Calu3 (cell line): ENCODE measurements at regions not wholly inside any gene's neighbourhood (a gene's known extent, or its start where the extent isn't known, plus 50 kb on each side); places are given as distances from the start of the nearest gene placed in this dataset.
A peak's percentile ranks its signal among the peaks of the same experiment; 100 is the strongest.

Experiments
- BruUV-seq: library from RNA; stranded (reverse); fragments of 400-500 nt; replicated peaks from 2 replicates; lab custom pipeline; 2021; lab: Mats Ljungman, UMichigan
- CTCF ChIA-PET: fragments of 300-600 bp; sonication (Branson Sonifier 250); formaldehyde crosslinking; loops from one replicate; lab custom pipeline; 2022; ENCODE audit warnings: antibody characterized with exemption; lab: Charles Lee
- DNase-seq: peaks from one replicate; pipeline ENCODE4 v3.0.0; 2022
- H3K27ac Mint-ChIP-seq: one replicate; pipeline ENCODE4 v1.8.0; 2022; ENCODE audit warnings: mixed read lengths; ENCODE audit not compliant: unreplicated experiment
- H3K27me3 Mint-ChIP-seq: one replicate; pipeline ENCODE4 v1.8.0; 2022; ENCODE audit warnings: mixed read lengths; ENCODE audit not compliant: unreplicated experiment
- H3K36me3 Mint-ChIP-seq: one replicate; pipeline ENCODE4 v1.8.0; 2022; ENCODE audit warnings: mild to moderate bottlenecking, moderate library complexity, mixed read lengths; ENCODE audit not compliant: insufficient read depth, unreplicated experiment
- H3K4me1 Mint-ChIP-seq: one replicate; pipeline ENCODE4 v1.8.0; 2022; ENCODE audit warnings: mild to moderate bottlenecking, low read depth, mixed read lengths; ENCODE audit not compliant: unreplicated experiment
- H3K4me3 Mint-ChIP-seq: one replicate; pipeline ENCODE4 v1.8.0; 2022; ENCODE audit warnings: mild to moderate bottlenecking, low read depth, moderate library complexity, mixed read lengths; ENCODE audit not compliant: unreplicated experiment
- H3K9me3 Mint-ChIP-seq: one replicate; pipeline ENCODE4 v1.8.0; 2022; ENCODE audit warnings: low read depth, mixed read lengths; ENCODE audit not compliant: unreplicated experiment
- CTCF ChIP-seq: fragments of 200-600 bp; IDR thresholded peaks from one replicate; pipeline ENCODE4 v1.8.0; 2022; ENCODE audit warnings: antibody characterized with exemption; ENCODE audit not compliant: unreplicated experiment
- intact Hi-C: fragments of 100-400 bp; cut with micrococcal nuclease; formaldehyde crosslinking; loops from one replicate; pipeline ENCODE4 v1.10.0; 2022; ENCODE audit not compliant: unreplicated experiment

GRCh38 chr3:168889666-168890065 is 773.8 kb downstream of the MECOM start:
- peak; percentile 55 for TF ChIP-seq CTCF
- Mint-ChIP-seq H3K36me3 (no peaks in the 10 kb centered on the region), H3K27ac (no peak overlapping the region), H3K27me3 (no peaks in the 10 kb centered on the region), H3K4me1 (peaks cover 14% of the 10 kb centered on the region), H3K9me3 (no peaks in the 10 kb centered on the region), H3K4me3 (no peak overlapping the region)
- intact Hi-C loops = loop anchor here (1.0 to 2.0 kb wide), 2 partner anchors 19 to 25 kb away; no protein-coding TSS in a partner anchor
- no TSS peak for BruUV-seq
- peak; percentile 35 for DNase-seq
- CTCF ChIA-PET = interaction anchor here (0.9 to 3.5 kb wide), 2 partner anchors 12 to 25 kb away, joined by 5 to 14 read pairs; no protein-coding TSS in a partner anchor

- intact Hi-C loops = loop anchor here (1.0 to 2.0 kb wide), 2 partner anchors 18 to 24 kb away; no protein-coding TSS in a partner anchor
- no peak for DNase-seq
- TF ChIP-seq CTCF = no peak
- Mint-ChIP-seq H3K27me3 (no peaks in the 10 kb centered on the region), H3K4me1 (peaks cover 23% of the 10 kb centered on the region), H3K27ac (peak overlapping the region; percentile 29), H3K9me3 (no peaks in the 10 kb centered on the region), H3K36me3 (no peaks in the 10 kb centered on the region), H3K4me3 (no peak overlapping the region)
- BruUV-seq = no TSS peak
- CTCF ChIA-PET = interaction anchor here (0.7 to 3.5 kb wide), 2 partner anchors 11 to 20 kb away, joined by 3 to 14 read pairs; no protein-coding TSS in a partner anchor
Measured at GRCh38 chr3:168888781-168889180, 774.7 kb downstream of the MECOM start.

- TF ChIP-seq CTCF = no peak
- no peaks in the 10 kb centered on the region for H3K9me3 Mint-ChIP-seq
- intact Hi-C loops = no loop called here
- CTCF ChIA-PET = interaction anchor here (0.6 kb wide), 1 partner anchor 781 kb away, joined by 3 read pairs; no protein-coding TSS in a partner anchor
- H3K27ac Mint-ChIP-seq = peak overlapping the region; percentile 72
- no TSS peak for BruUV-seq
- no peak overlapping the region for H3K4me3 Mint-ChIP-seq
- H3K36me3 Mint-ChIP-seq = no peaks in the 10 kb centered on the region
- peaks cover 41% of the 10 kb centered on the region for H3K4me1 Mint-ChIP-seq
- H3K27me3 Mint-ChIP-seq = no peaks in the 10 kb centered on the region
- DNase-seq = no peak
Measured at GRCh38 chr3:168885028-168885427, 778.5 kb downstream of the MECOM start.

GRCh38 chr3:168884353-168884903 is 779.1 kb downstream of the MECOM start:
- Mint-ChIP-seq H3K4me3 (no peak overlapping the region), H3K9me3 (no peaks in the 10 kb centered on the region), H3K4me1 (peaks cover 47% of the 10 kb centered on the region), H3K36me3 (no peaks in the 10 kb centered on the region), H3K27ac (peak overlapping the region; percentile 72), H3K27me3 (no peaks in the 10 kb centered on the region)
- intact Hi-C loops = no loop called here
- CTCF ChIA-PET = interaction anchor here (0.6 to 1.0 kb wide), 4 partner anchors 19 to 827 kb away, joined by 3 to 5 read pairs (median 3); no protein-coding TSS in a partner anchor
- TF ChIP-seq CTCF = no peak
- BruUV-seq = no TSS peak
- DNase-seq = peak; percentile 80
